ENCODE measurements at regions not wholly inside any gene's neighbourhood (a gene's known extent, or its start where the extent isn't known, plus 50 kb on each side); places are given as distances from the start of the nearest gene placed in this dataset.
"Not testable (repeated sequence)": the region's sequence is repeated elsewhere in the genome, so short reads cannot be mapped to it uniquely, and the experiment has no call there.

GRCh38 chr10:11403646-11404045 is 207.8 kb downstream of the USP6NL start:
- DNase-seq (ENCODE audit: low read depth), result not testable (repeated sequence)

GRCh38 chr10:11403116-11403515 is 208.3 kb downstream of the USP6NL start:
- no peak for DNase-seq (ENCODE audit: low read depth)

GRCh38 chr10:11402392-11402791 is 209.1 kb downstream of the USP6NL start:
- no peak for DNase-seq (ENCODE audit: low read depth)

GRCh38 chr10:11401264-11402235 is 209.9 kb downstream of the USP6NL start:
- DNase-seq (ENCODE audit: low read depth), result peak; percentile 30

- DNase-seq (ENCODE audit: low read depth), result peak; percentile 90
Observed at GRCh38 chr10:11397980-11398580, 213.4 kb downstream of the USP6NL start.

GRCh38 chr10:11397077-11397965 is 214.1 kb downstream of the USP6NL start:
- peak; percentile 77 for DNase-seq (ENCODE audit: low read depth)

GRCh38 chr10:11396311-11396955 is 215.0 kb downstream of the USP6NL start:
- DNase-seq (ENCODE audit: low read depth), result peak; percentile 93

- no peak for DNase-seq (ENCODE audit: low read depth)
Observed at GRCh38 chr10:11395581-11396310, 215.7 kb downstream of the USP6NL start.

- no peak for DNase-seq (ENCODE audit: low read depth)
Observed at GRCh38 chr10:11395161-11395560, 216.3 kb downstream of the USP6NL start.

- no peak for DNase-seq (ENCODE audit: low read depth)
Observed at GRCh38 chr10:11393858-11394257, 217.6 kb downstream of the USP6NL start.

- no peak for DNase-seq (ENCODE audit: low read depth)
Observed at GRCh38 chr10:11392776-11393175, 218.7 kb downstream of the USP6NL start.

- DNase-seq (ENCODE audit: low read depth), result no peak
Observed at GRCh38 chr10:11388996-11389395, 222.5 kb downstream of the USP6NL start.

GRCh38 chr10:11387551-11388222 is 223.8 kb downstream of the USP6NL start:
- DNase-seq (ENCODE audit: low read depth), result no peak

GRCh38 chr10:11387044-11387443 is 224.4 kb downstream of the USP6NL start:
- DNase-seq (ENCODE audit: low read depth), result peak; percentile 25

All from myocyte (in vitro differentiated cells).